NOMO-1 treated with dmso at 0.1 percent for 144 hours (cell line): ENCODE measurements at regions not wholly inside any gene's neighbourhood (a gene's known extent, or its start where the extent isn't known, plus 50 kb on each side); places are given as distances from the start of the nearest gene placed in this dataset.

ENCODE experiments used
- DNase-seq: peaks from one replicate; lab custom pipeline; 2025; ENCODE audit not compliant: unreplicated experiment; lab: John Stamatoyannopoulos, UW

GRCh38 chr1:5751163-5751540 is 241.1 kb downstream of the NPHP4 start:
- DNase-seq = no peak

DNA sequence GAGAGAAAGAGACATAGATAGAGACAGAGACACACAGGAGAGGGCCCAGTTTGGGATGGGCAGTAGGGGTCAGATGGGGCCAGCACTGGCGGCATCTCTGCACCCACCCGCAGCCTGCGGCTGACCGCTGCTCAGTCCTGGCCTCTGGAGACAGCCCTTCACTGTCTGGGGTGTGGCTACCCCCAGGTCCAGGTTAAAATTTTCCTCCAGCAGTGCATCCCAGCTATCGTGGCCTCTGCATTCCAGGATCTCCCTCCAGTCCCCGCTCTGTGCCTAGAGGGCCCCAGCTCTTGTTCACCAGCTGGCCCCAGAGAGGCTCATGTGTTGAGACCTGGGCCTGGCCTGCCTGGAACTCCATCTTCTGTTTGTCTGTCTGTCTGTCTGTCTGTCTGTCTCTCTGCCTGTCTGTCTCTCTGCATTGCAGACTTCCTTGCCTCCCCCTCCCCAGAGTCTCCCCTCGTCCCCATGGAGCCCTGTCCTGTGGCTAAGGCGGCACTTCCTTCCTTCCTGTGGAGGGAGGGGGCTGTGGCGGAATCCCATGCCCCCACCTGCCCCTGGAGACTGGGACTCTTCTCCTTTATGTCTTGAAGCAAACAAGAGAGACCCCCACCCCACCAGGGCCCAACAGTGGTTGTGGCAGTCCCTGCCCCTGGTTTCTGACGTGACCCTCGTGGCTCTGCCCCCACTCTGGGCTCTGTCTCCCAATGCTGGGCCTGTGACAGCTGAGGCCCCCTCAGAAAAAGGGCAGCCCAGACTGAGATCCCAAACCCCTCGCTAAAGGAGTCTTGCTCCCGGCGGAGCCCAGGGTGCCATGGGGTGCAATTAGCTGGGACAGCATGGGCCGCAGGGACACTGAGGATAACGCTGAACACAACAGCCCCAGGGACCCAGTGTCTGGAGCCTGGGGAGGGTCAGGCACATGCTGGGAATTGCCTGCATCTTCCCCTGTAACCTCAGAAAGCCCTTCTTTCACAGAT is 241.8 kb downstream of the NPHP4 start:
- no peak for DNase-seq

GRCh38 chr1:5748286-5749225 is 243.7 kb downstream of the NPHP4 start:
- no peak for DNase-seq

DNA sequence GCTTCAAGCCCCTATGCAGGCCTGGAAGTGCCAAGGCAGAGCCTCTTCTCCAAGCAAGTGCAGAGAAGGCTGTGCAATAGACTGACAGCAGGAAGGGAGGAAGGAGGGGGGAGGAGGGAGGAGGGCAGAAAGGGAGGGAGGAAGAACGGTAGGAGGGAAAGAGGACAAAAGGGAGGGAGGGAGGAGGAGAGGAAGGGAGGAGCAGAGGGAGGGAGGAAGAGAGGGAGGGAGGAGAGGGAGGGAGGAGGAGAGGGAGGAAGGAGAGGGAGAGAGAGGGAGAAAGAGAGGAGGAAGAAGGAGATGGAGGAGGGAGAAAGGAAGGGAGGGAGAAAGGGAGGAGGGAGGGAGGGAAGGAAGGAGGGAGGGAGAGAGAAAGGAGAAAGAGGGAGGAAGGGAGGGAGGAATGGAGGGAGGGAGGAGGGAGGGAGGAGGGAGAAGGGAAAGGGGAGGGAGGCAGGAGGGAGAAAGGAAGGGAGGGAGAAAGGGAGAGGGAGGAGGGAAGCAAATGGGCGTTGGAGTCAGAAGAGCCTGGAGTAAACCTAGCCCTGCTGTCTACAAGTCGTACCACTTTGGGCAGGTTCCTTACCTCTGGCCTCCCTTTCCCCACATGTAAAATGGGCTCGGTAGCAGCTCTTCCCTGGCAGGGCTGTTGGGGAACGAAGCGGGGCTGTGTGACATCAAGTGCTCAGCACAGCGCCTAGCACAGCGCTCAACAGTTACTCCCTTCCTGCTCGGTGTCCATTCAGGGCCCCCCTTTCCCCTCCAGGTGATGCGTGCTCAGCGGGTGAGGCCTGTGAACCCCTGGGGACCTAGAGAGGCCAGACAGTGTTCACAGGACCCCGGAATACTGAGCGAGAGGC is 244.6 kb downstream of the NPHP4 start:
- no peak for DNase-seq

DNA sequence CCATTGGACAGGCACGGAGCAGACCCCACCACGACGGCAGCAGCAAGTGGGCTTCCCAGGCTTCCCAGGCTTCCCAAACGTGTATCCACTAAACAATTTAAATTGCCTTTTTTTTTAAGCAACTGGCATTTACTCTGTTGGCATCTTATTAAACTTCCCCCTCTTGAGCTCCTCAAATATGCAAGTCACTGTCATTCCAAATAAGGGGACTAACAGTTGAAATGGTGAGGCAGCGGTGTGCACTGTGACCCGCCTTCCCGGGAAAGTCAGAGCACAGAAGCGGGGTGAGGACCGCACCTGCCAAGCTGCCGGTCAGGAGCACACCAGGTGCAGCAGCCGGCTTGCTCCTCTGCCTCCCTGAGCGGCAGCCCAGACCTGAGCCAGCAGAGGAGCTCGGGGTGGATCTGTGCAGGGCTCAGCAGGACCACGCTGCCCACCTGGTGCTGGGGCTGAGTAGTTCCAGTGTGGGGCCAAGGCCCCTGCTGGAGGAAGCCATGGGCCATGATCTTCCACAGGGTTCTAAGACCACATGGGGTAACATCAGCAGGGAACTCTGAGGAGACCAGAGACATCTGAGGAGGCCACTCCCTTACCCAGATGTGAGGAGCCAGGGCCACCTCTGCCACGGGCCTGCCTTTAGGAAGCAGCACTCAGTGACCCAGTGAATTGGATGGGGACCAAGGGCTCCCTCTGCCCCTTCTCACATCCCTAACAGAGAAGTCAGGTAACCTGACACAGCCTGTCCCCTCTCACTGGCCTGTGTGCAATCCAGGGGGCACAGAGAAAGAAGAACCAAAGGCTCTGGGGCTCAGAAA is 245.4 kb downstream of the NPHP4 start:
- no peak for DNase-seq

- DNase-seq = peak; percentile 52
Observed at GRCh38 chr1:5745800-5746610, 246.2 kb downstream of the NPHP4 start.

DNA sequence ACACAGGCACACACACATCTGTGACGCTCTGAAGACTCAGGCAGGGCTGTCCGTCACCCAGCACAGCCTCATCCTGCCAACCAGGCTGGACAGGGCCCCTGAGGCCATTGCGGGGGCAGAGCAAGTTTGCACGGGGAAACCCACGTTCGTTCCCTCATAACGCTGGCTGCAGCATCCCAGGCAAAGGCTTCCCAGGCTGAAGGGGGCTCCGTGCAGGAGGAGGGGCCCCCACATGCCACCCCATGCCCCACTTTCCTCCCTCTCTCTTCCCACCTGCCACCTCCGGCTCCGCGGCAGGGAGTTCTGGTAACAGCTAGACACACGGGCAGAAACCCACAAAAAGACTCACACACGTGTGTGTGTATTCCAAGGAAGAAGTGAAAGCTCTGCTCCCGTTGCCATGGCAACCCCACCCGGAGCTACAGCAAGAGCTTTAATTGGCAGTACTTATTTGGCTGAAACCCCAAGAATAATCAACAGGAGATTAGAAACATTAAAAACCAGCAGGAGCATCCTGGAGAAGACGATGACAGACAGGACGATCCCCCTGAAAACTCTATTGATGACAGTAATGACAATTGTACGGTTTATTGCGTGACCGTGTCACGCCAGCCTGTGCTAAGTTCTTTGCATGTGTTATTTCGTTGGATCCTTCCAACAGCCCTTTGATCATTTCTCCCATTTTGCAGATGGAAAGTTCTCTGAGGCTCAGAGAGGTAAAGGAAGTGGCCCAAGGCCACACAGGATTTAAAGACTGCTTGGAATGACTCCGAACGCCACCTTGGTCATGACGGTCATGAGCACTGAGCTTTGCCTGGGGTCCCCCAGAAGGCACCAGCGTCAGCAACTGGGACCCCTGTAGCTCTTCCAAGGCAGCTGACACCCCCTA is 247.1 kb downstream of the NPHP4 start:
- no peak for DNase-seq

DNA sequence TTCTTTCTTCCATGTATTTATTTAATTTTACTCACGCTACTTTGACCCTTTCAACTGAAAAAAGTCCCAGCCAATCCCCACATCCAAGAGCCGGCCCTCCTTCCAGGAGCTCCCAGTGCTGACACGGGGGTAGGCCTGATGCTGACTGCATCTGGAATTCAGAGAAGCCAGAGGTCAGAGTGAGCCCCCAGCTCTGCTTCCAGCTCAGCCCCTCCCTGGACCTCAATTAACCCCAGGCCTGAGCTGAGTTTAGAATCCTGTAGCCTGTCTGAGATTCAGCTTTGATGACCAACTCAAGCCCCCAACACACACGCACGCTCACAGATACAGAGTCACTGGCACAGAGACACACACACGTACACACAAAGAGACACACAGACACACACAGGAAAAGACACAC is 247.9 kb downstream of the NPHP4 start:
- DNase-seq = no peak

- no peak for DNase-seq
Observed at GRCh38 chr1:5743435-5744095, 248.7 kb downstream of the NPHP4 start.

- DNase-seq = no peak
Observed at GRCh38 chr1:5742801-5743200, 249.4 kb downstream of the NPHP4 start.

- DNase-seq = no peak
Observed at GRCh38 chr1:5742032-5742431, 250.2 kb downstream of the NPHP4 start.

DNA sequence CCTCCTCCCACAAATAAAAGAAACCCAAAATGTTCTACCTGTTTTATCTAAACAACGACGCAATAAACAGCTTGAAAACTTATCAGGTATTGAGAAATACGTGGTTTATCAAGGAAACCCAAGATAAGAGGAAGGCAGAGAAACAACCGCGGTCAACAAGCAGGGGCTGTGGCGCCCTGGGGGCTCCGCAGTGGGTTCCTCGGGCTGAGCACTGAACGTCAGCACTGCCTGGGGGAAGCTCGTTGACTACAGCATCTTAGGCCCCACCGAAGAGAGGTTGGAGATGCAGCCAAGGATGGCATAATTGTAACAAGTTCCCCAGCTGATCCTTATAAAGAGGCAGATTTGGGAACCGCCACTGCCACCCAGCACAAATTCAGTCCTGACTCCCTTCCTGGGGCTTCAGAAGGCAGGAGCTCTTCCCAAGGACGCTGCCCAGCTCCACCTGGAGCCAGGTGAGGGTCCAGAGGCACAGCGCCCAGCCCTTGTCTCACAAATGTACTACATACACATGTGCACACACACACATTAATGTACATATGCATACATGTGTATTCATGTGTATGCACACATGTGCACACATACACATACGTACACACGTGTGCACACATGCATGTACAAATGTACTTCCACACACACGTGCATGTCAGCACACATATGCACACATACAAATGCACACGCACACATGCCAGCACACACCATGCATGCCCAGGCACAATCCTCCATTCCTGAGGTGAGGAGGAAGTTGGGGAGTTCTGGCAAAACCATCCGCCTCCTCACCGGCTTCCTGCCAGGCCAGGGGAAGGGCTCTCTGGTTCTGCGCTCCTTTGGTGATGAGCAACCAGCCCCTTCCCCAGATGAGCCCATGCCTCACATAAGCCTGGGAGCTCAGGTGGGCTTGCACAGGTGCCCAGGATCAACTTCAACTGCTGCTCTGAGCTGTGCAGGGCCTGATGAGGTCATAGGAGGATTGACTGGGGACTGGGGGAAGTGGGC is 251.1 kb downstream of the NPHP4 start:
- no peak for DNase-seq

DNA sequence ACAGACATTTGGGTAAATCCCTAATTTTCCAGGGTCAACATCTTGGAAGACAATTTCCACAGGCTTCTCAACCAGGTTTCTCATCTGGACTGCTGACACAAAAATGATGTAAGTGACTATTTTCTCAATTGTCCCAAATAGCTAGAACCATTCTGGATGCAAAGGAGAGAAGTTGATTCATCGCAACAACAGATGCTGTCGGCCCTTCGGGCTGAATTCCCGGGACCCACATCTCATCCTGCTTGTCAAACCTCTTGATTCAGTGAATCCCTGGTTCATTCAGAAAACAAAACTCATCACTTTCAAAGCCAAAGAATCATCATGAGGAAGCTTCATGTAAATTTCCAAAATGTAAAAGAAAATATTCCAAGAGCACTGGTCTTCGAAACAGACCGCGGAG is 251.8 kb downstream of the NPHP4 start:
- no peak for DNase-seq

GRCh38 chr1:5739561-5740078 is 252.6 kb downstream of the NPHP4 start:
- DNase-seq = no peak

- DNase-seq = no peak
Observed at GRCh38 chr1:5738911-5739462, 253.2 kb downstream of the NPHP4 start.

DNA sequence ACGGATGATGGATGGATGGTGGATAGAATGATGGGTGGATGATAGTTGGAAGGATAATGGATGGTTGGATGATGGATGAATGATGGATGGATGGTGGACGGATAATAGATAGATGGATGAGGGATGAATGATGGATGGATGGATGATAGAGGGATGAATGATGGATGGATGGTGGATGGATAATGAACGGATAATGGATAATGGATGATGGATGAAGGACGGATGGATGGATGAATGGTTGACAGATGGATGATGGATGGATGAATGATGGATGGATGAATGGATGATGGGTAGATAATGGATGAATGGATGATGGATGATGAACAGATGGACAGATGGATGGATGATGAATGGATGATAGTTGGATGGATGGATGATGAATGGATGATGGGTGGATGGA is 255.1 kb downstream of the NPHP4 start:
- no peak for DNase-seq
